C4-2B (cell line): ENCODE measurements at regions not wholly inside any gene's neighbourhood (a gene's known extent, or its start where the extent isn't known, plus 50 kb on each side); places are given as distances from the start of the nearest gene placed in this dataset.
"Not testable (repeated sequence)": the region's sequence is repeated elsewhere in the genome, so short reads cannot be mapped to it uniquely, and the experiment has no call there.

Experiments used
- ZFX ChIP-seq: fragments of 450-650 bp; IDR thresholded peaks from 2 replicates; pipeline ENCODE4 v1.6.1; 2017
- TF ChIP-seq, protein P1 (sequence below): fragments of 450-650 bp; conservative IDR thresholded peaks from 2 replicates; pipeline ENCODE4 v1.5.1; 2017; ENCODE audit warnings: mild to moderate bottlenecking

GRCh38 chr1:5766996-5767395, 225.2 kb downstream of the NPHP4 start:
- TF ChIP-seq, protein P1, sequence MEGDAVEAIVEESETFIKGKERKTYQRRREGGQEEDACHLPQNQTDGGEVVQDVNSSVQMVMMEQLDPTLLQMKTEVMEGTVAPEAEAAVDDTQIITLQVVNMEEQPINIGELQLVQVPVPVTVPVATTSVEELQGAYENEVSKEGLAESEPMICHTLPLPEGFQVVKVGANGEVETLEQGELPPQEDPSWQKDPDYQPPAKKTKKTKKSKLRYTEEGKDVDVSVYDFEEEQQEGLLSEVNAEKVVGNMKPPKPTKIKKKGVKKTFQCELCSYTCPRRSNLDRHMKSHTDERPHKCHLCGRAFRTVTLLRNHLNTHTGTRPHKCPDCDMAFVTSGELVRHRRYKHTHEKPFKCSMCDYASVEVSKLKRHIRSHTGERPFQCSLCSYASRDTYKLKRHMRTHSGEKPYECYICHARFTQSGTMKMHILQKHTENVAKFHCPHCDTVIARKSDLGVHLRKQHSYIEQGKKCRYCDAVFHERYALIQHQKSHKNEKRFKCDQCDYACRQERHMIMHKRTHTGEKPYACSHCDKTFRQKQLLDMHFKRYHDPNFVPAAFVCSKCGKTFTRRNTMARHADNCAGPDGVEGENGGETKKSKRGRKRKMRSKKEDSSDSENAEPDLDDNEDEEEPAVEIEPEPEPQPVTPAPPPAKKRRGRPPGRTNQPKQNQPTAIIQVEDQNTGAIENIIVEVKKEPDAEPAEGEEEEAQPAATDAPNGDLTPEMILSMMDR = not testable (repeated sequence)
- not testable (repeated sequence) for TF ChIP-seq ZFX
